Mammary epithelial cell (primary cell): ENCODE measurements at regions not wholly inside any gene's neighbourhood (a gene's known extent, or its start where the extent isn't known, plus 50 kb on each side); places are given as distances from the start of the nearest gene placed in this dataset.

Experiments used
- EZH2 ChIP-seq: IDR thresholded peaks from 2 replicates; pipeline ENCODE4 v1.6.1; 2012; ENCODE audit warnings: low read length, inconsistent platforms, borderline replicate concordance
- TF ChIP-seq, protein P1 (sequence below), 2 donors: IDR thresholded peaks in 1 of 2; conservative IDR thresholded peaks in 1 of 2; 2 replicates each; pipeline ENCODE4 v1.5.1; 2011 to 2012; ENCODE audit warnings: inconsistent platforms in 2 of 2, low read length in 2 of 2, mild to moderate bottlenecking in 2 of 2, control low read depth in 1 of 2, low read depth in 1 of 2; ENCODE audit not compliant: insufficient read depth in 1 of 2; ENCODE audit errors: extremely low read depth in 1 of 2

- TF ChIP-seq, protein P1, sequence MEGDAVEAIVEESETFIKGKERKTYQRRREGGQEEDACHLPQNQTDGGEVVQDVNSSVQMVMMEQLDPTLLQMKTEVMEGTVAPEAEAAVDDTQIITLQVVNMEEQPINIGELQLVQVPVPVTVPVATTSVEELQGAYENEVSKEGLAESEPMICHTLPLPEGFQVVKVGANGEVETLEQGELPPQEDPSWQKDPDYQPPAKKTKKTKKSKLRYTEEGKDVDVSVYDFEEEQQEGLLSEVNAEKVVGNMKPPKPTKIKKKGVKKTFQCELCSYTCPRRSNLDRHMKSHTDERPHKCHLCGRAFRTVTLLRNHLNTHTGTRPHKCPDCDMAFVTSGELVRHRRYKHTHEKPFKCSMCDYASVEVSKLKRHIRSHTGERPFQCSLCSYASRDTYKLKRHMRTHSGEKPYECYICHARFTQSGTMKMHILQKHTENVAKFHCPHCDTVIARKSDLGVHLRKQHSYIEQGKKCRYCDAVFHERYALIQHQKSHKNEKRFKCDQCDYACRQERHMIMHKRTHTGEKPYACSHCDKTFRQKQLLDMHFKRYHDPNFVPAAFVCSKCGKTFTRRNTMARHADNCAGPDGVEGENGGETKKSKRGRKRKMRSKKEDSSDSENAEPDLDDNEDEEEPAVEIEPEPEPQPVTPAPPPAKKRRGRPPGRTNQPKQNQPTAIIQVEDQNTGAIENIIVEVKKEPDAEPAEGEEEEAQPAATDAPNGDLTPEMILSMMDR (conservative IDR thresholded peaks at IDR 0.05 in 1 of 2, IDR thresholded peaks at IDR 0.05 in 1 of 2; ENCODE audit: extremely low read depth in 1 of 2, insufficient read depth in 1 of 2, low read depth in 1 of 2, low read length in 2 of 2): no peak
- no peak for TF ChIP-seq EZH2
These were observed 213.2 kb downstream of the C12orf50 start for GRCh38 chr12:87815771-87816585.
